HepG2 (cell line): ENCODE measurements at regions not wholly inside any gene's neighbourhood (a gene's known extent, or its start where the extent isn't known, plus 50 kb on each side); places are given as distances from the start of the nearest gene placed in this dataset.

Source experiments
- ATAC-seq: fragments of 200-7000 bp; cut with Tn5 transposase; 3 replicates; pipeline ENCODE4 v1.9.1; 2020; ENCODE audit warnings: mild to moderate bottlenecking, moderate library complexity
- BruUV-seq: library from RNA; stranded (reverse); fragments of 400-500 nt; replicated peaks from 2 replicates; lab custom pipeline; 2021; lab: Mats Ljungman, UMichigan
- CTCF ChIA-PET: fragments of 300-600 bp; formaldehyde crosslinking; extraction: SDS; loops from one replicate; lab custom pipeline; 2021; ENCODE audit warnings: low total read pairs, inconsistent platforms, low intra/inter-chr PET ratio; lab: Yijun Ruan, JAX
- POLR2A ChIA-PET: fragments of 350-600 bp; sonication (Branson Sonifier 250); formaldehyde crosslinking; loops from one replicate; lab custom pipeline; 2020; ENCODE audit warnings: antibody characterized with exemption, inconsistent platforms; lab: Yijun Ruan, JAX
- DNase-seq: peaks from one replicate; pipeline ENCODE4 v3.0.0-alpha.2; 2015; ENCODE audit warnings: low spot score
- FAIRE-seq: peaks from 3 replicates; lab custom pipeline; 2011; peaks lifted over from hg19 to GRCh38; lab: Jason Lieb, UNC
- H2AFZ ChIP-seq: one replicate; pipeline ENCODE4 v1.6.1; 2011; ENCODE audit warnings: low read length, inconsistent platforms
- H3K27ac ChIP-seq: fragments of 300-600 bp; 3 replicates; pipeline ENCODE4 v1.8.0; 2011; ENCODE audit warnings: mixed run types, mild to moderate bottlenecking, mixed read lengths, low read length, inconsistent platforms; ENCODE audit not compliant: insufficient read depth; ENCODE audit errors: extremely low read length
- H3K27me3 ChIP-seq, 2 experiments: fragments of 200-600 bp in 1 of 2; 2 replicates in 1 of 2; 3 replicates in 1 of 2; pipeline versions ENCODE4 v1.6.0 to v1.8.0; 2011; ENCODE audit warnings: low read length in 2 of 2, mild to moderate bottlenecking in 2 of 2, moderate library complexity in 2 of 2, inconsistent platforms in 1 of 2; ENCODE audit not compliant: insufficient read depth in 2 of 2, control insufficient read depth in 1 of 2
- H3K36me3 ChIP-seq, 2 experiments: fragments of 200-600 bp in 1 of 2; replicated peaks in 1 of 2; 2 replicates in 1 of 2; 3 replicates in 1 of 2; pipeline versions ENCODE4 v1.5.1 to v1.8.0; 2011; ENCODE audit warnings: low read length in 2 of 2, inconsistent platforms in 1 of 2; ENCODE audit not compliant: insufficient read depth in 2 of 2, control insufficient read depth in 1 of 2
- H3K4me1 ChIP-seq: 2 replicates; pipeline ENCODE4 v1.5.1; 2012; ENCODE audit warnings: low read length, inconsistent platforms; ENCODE audit not compliant: insufficient read depth
- H3K4me2 ChIP-seq: 2 replicates; pipeline ENCODE4 v1.6.0; 2011; ENCODE audit warnings: low read depth, low read length, inconsistent platforms
- H3K4me3 ChIP-seq, 3 experiments: fragments of 200-600 bp in 1 of 3; sonication (generic), shearing (Covaris generic) in 1 of 3; replicated peaks in 1 of 3; 2 replicates each; pipeline ENCODE4 v1.5.1; 2011 to 2016; ENCODE audit warnings: low read length in 3 of 3, inconsistent platforms in 2 of 3, low read depth in 2 of 3, mild to moderate bottlenecking in 2 of 3, control low read depth in 1 of 3, mixed read lengths in 1 of 3; ENCODE audit not compliant: insufficient read depth in 1 of 3
- H3K79me2 ChIP-seq: one replicate; pipeline ENCODE4 v1.6.1; 2011; ENCODE audit warnings: low read length, inconsistent platforms; ENCODE audit not compliant: insufficient read depth
- H3K9ac ChIP-seq: 2 replicates; pipeline ENCODE4 v1.6.0; 2011; ENCODE audit warnings: mild to moderate bottlenecking, low read depth, low read length, inconsistent platforms; ENCODE audit not compliant: insufficient read depth
- H3K9me3 ChIP-seq: 2 replicates; pipeline ENCODE4 v1.5.1; 2012; ENCODE audit warnings: mild to moderate bottlenecking, low read length
- H4K20me1 ChIP-seq: 2 replicates; pipeline ENCODE4 v1.6.0; 2011; ENCODE audit warnings: inconsistent platforms, mild to moderate bottlenecking, low read length, moderate library complexity; ENCODE audit not compliant: insufficient read depth
- E2F2 ChIP-seq: sonication (generic); formaldehyde crosslinking; IDR thresholded peaks from 2 replicates; pipeline ENCODE4 v1.4.0; 2020; ENCODE audit warnings: missing genetic modification reagents, borderline replicate concordance
- KLF16 ChIP-seq, 2 experiments: sonication (generic) in 1 of 2; formaldehyde crosslinking in 1 of 2; IDR thresholded peaks; 2 replicates each; pipeline versions ENCODE4 v1.6.1 to v1.8.0; 2016 to 2023; ENCODE audit warnings: missing genetic modification reagents in 2 of 2, missing compliant biosample characterization in 1 of 2
- RBM39 ChIP-seq: fragments of 200-400 bp; formaldehyde crosslinking; IDR thresholded peaks from one replicate; pipeline ENCODE4 v1.6.1; 2018; ENCODE audit warnings: antibody characterized with exemption, mild to moderate bottlenecking, low read depth, low read length; ENCODE audit not compliant: poor library complexity, severe bottlenecking
- RFX3 ChIP-seq: IDR thresholded peaks from 2 replicates; pipeline ENCODE4 v1.6.1; 2016; ENCODE audit warnings: missing biosample characterization, missing genetic modification reagents
- RORA ChIP-seq: sonication (generic); formaldehyde crosslinking; IDR thresholded peaks from 2 replicates; pipeline ENCODE4 v1.5.0; 2020; ENCODE audit warnings: mild to moderate bottlenecking, missing genetic modification reagents, moderate library complexity
- SCMH1 ChIP-seq: sonication (generic); formaldehyde crosslinking; IDR thresholded peaks from 2 replicates; pipeline ENCODE4 v1.9.0; 2021; ENCODE audit warnings: missing genetic modification reagents, mild to moderate bottlenecking, borderline replicate concordance
- XBP1 ChIP-seq: sonication (generic); formaldehyde crosslinking; IDR thresholded peaks from 2 replicates; pipeline ENCODE4 v1.5.0; 2020; ENCODE audit warnings: missing genetic modification reagents
- ZBTB21 ChIP-seq: sonication (generic); formaldehyde crosslinking; IDR thresholded peaks from 2 replicates; pipeline ENCODE4 v1.4.0; 2020; ENCODE audit warnings: missing genetic modification reagents
- ZFP36L2 ChIP-seq: sonication (generic); formaldehyde crosslinking; IDR thresholded peaks from 2 replicates; pipeline ENCODE4 v1.4.0; 2020; ENCODE audit warnings: missing genetic modification reagents
- ZNF451 ChIP-seq: sonication (generic); formaldehyde crosslinking; IDR thresholded peaks from 2 replicates; pipeline ENCODE4 v1.5.0; 2020; ENCODE audit warnings: mild to moderate bottlenecking, missing genetic modification reagents
- ZNF775 ChIP-seq: sonication (generic); formaldehyde crosslinking; IDR thresholded peaks from 2 replicates; pipeline ENCODE4 v1.4.0; 2020; ENCODE audit warnings: missing genetic modification reagents, mild to moderate bottlenecking, moderate library complexity, borderline replicate concordance
- WGBS: methylation state at CpG from one replicate; pipeline ENCODE4 v1.1.6; 2017; ENCODE audit warnings: low lambda C conversion rate; 5-methylcytosine and 5-hydroxymethylcytosine counted together
- in situ Hi-C: cut with HindIII; loops from 2 replicates; pipeline ENCODE4 v1.10.0; 2017; ENCODE audit warnings: low pct_unique_long_range_greater_than_20kb; ENCODE audit not compliant: extremely low pct_ligation_motif_present
- intact Hi-C: fragments of 100-400 bp; cut with micrococcal nuclease; formaldehyde crosslinking; loops from one replicate; pipeline ENCODE4 v1.10.0; 2022; ENCODE audit not compliant: unreplicated experiment

- Histone ChIP-seq H3K27me3 (no peaks in the 10 kb centered on the region), H3K4me1 (peaks cover 24% of the 10 kb centered on the region), H3K4me3 (no peak overlapping the region), H3K79me2 (no peaks in the 10 kb centered on the region), H3K36me3 (no peaks in the 10 kb centered on the region), H2AFZ (no peak overlapping the region), H3K9me3 (no peaks in the 10 kb centered on the region), H4K20me1 (no peaks in the 10 kb centered on the region), H3K9ac (no peak overlapping the region), H3K4me2 (no peak overlapping the region), H3K27ac (no peak overlapping the region)
- CTCF ChIA-PET: no interaction called here
- intact Hi-C loops: no loop called here
- no TSS peak for BruUV-seq
- no peak for ATAC-seq
- no peak for DNase-seq
- in situ Hi-C loops: no loop called here
- FAIRE-seq: no peak
- POLR2A ChIA-PET: no interaction called here
- 86% methylated on average over 8 of the region's 8 CpGs for WGBS
- TF ChIP-seq KLF16 (CRISPR knock-in tag; IDR thresholded peaks at IDR 0.05) (no peak), RBM39 (no peak), XBP1 (CRISPR knock-in tag) (no peak), ZFP36L2 (CRISPR knock-in tag) (no peak), ZNF775 (CRISPR knock-in tag) (no peak)
These were observed 296.8 kb upstream of the TPM1 start for GRCh38 chr15:62745621-62746225.

GRCh38 chr15:62748196-62748595, 294.4 kb upstream of the TPM1 start:
- FAIRE-seq (no peak), ATAC-seq (no peak), DNase-seq (no peak)
- H3K4me3 ChIP-seq: no peak overlapping the region
- ChIA-PET POLR2A (no interaction called here), CTCF (no interaction called here)
- no peak overlapping the region for H3K4me2 ChIP-seq
- H2AFZ ChIP-seq: no peak overlapping the region
- H3K9me3 ChIP-seq: no peaks in the 10 kb centered on the region
- H3K27me3 ChIP-seq: no peaks in the 10 kb centered on the region
- no peaks in the 10 kb centered on the region for H4K20me1 ChIP-seq
- H3K79me2 ChIP-seq: no peaks in the 10 kb centered on the region
- in situ Hi-C loops (no loop called here), intact Hi-C loops (no loop called here)
- 84% methylated on average over 5 of the region's 5 CpGs for WGBS
- H3K9ac ChIP-seq: no peak overlapping the region
- no peak overlapping the region for H3K27ac ChIP-seq
- BruUV-seq: no TSS peak
- TF ChIP-seq RFX3 (CRISPR knock-in tag) (no peak), ZBTB21 (CRISPR knock-in tag) (no peak), ZNF451 (CRISPR knock-in tag) (no peak), RORA (no peak), SCMH1 (no peak), E2F2 (CRISPR knock-in tag) (no peak)
- H3K4me1 ChIP-seq: peaks cover 16% of the 10 kb centered on the region
- H3K36me3 ChIP-seq: no peaks in the 10 kb centered on the region; a peak in 1 of 5 replicates
